GM18858 (cell line): ENCODE measurements at regions not wholly inside any gene's neighbourhood (a gene's known extent, or its start where the extent isn't known, plus 50 kb on each side); places are given as distances from the start of the nearest gene placed in this dataset.

Source experiments
- ATAC-seq: cut with Tn5 transposase; IDR thresholded peaks from one replicate; pipeline ENCODE4 v1.9.1; 2021; ENCODE audit not compliant: unreplicated experiment

DNA sequence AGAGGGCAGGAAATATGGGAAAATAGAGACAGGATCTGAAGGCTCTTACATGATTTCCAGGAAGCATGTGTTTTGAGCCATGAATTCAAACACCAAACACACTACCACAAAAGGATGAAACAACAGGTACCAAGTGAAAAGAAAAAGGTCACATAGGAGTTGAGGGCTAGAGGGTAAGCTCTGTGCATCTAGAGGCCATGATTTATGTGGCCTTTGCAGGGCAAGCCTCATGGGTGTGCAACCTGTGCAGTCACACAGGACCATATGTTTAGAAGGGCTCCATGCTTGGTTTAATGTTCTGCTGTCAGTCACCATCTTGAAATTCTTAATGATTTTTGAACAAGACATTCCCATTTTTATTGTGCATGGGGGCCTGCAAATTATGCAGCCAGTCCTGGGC, 134.5 kb upstream of the CCDC68 start:
- no peak for ATAC-seq

- no peak for ATAC-seq
Observed at GRCh38 chr18:55093295-55093694, 134.0 kb upstream of the CCDC68 start.

- no peak for ATAC-seq
Observed at GRCh38 chr18:55092166-55092565, 132.9 kb upstream of the CCDC68 start.

DNA sequence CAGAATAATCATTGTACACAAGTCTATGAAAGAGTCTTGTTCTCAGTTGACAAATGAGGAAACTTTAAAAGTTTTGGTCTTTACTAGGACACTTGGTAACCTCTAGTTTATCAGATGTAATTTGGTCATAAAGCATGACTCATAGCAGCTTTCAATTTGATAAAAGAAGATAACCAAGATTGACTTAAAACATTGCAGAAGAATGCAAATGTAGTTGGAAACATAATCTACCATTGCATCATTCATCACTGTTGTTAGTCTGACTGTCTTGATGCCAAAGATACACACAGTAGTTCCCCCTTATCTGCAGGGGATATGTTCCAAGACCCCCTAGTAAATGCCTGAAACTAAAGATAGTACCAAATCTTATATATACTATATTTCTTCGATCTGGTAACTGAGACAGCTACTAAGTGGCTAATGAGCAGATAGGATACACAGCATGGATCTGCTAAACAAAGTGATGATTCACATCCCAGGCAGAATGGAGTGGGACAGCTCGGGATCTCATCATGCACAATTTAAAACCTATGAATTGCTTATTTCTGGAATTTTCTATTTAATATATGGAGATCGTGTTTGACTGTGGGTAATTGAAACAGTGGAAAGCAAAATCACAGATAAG, 131.4 kb upstream of the CCDC68 start:
- ATAC-seq: no peak

DNA sequence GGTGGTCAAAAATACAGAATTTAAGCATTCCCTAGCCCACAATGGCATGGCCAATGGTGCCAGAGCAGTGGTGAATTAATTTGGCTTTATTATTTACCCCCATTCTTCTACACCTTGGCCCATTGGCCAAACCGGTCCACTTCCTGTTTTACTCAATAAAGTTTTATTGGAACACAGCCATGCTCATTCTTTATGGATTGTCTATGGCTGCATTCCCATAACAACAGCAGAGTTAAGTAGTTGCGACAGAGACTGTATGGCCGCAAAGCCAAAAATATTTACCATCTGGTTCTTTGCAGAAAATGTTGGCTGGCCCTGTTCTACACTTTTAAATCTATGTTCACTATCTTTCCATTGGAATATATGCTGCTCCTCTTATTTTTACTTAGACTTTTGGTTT, 130.3 kb upstream of the CCDC68 start:
- no peak for ATAC-seq

- no peak for ATAC-seq
Observed at GRCh38 chr18:55088561-55088960, 129.3 kb upstream of the CCDC68 start.

DNA sequence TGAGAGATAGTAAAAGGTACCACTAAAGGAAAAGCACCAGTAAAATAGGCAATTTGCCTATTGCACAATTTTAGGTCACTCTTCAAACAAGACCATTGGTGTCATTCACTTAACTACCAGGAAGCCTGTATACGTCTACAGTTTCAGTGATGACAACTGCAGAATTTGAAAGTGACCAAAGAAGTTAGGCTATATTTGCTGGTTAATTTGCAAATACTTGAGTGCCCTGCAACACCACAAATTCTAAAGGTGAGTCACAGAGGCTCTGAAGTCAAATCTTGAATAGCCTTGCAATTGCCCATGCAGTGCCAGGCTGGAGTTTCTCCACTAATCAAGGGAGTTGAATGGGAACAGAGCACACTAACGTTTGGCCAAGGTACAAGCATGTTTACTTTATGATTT, 128.7 kb upstream of the CCDC68 start:
- ATAC-seq: peak; percentile 36

DNA sequence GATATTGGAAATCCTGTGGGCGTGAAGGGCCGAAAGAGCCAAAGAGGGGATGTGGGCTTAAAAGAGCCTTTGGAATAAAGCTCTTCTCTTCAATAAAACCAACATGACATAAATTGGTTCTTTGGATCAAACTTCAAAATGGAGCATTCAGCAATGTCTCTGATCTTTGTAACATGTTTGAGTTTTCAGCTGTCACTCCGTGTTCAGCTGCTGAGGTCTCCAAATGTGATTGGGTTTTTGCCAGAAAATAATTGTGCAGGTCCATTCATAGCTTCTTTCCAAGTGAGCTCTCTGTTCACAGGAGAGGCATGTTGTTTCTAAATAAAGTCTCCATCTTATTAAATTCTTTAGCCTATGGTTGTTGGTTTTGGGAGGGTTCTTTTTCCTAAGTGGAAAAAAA, 127.6 kb upstream of the CCDC68 start:
- ATAC-seq: no peak

DNA sequence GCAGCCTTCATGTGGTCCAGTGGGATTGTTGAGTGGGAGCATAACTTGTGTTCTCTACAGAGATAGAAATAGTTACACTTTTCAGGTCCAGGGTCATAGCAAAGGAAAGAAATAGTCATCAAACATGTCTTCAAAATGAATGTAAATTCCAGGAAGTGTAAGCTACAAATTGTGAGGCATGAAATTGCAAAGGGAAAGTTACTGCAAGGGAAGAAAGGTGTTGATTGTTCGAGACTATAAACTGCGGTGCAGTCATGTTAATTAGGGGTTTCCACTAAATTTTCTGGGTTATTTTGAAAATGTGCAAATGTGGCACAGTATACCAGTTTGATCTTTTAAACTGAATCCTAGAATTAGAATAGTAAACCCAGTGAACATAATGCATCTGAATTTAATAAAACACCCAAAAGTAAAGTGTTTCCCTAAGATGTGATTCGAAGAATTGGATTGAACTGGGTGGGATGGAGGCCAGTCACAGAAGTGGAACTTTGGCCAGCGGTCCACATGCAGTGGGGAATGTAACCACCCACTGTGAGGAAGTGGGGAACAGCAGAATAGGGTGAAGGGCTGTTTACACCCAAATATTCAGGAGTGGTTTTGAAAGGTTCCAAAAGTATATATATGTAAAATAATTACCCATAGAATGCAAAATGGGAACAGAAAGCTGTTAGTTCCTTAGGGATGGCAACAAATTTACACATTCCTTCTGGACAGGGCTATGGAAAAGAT, 126.5 kb upstream of the CCDC68 start:
- no peak for ATAC-seq

DNA sequence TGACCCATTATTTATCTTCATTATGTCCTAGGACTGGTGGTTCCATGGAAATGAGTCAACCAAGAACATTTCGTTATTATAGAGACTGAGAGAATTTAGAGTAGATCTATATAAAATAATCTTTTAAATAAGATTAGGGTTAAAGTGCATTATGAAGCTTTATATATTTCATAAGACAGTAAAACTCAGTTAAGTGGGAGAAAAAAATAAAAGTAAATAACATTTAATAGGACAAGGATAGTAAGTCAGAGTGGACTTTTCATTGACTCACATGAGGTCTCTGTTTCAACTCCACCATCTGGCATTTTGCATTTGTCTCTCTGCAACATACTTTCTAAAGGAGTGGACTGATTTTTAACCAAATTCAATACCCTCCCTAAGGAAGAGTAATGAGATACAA, 125.3 kb upstream of the CCDC68 start:
- ATAC-seq: no peak

GRCh38 chr18:55083461-55083860, 124.2 kb upstream of the CCDC68 start:
- no peak for ATAC-seq

- no peak for ATAC-seq
Observed at GRCh38 chr18:55079481-55080355, 120.5 kb upstream of the CCDC68 start.

DNA sequence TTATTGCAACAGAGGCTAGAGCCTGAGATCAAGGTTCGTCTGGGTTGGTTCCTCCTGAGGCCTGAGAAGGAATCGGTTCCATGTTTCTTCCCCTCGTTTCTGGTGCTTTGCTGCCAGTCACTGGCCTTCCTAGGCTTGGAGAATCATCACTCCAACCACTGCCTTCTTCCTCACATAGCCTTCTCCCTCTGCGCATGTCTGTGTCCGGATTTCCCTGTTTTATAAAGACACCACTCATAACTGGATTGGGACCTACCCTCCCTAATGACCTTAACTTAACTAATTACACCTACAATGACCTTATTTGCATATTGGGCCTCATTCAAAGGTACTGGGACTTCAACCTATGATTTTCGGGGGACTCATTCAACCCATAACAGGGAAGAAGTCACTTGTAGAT, 119.8 kb upstream of the CCDC68 start:
- ATAC-seq: no peak

DNA sequence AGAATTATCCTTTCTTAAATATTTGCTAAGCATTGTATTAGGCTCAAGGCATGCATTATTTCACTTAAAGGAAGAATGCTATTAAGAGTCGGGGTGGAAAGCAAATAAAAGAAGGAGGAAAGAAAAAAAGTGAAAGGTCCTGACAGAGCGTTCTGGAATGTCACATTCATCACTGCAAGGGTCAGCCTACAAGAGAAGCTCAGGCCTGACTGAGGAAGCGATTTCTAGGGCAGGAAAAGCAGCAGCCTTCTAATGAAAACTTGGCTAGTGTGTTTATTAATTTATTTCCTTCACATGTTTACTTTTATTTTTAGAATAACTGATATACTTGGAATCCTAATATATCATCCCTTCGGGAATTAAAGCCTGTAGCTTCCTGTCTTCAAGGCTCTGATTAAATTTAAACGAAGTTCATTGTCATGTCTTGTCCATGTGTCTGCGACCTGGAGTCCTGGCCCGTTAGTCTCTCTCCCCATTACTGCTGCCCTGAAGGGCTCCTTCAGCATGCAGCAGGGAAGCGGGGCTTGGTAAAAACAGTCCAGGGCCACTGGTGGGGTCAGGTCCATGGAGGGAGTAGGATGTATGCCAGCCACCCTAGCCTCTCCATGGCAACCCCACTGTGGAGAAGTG, 119.2 kb upstream of the CCDC68 start:
- ATAC-seq: no peak

- no peak for ATAC-seq
Observed at GRCh38 chr18:55076643-55077218, 117.5 kb upstream of the CCDC68 start.

DNA sequence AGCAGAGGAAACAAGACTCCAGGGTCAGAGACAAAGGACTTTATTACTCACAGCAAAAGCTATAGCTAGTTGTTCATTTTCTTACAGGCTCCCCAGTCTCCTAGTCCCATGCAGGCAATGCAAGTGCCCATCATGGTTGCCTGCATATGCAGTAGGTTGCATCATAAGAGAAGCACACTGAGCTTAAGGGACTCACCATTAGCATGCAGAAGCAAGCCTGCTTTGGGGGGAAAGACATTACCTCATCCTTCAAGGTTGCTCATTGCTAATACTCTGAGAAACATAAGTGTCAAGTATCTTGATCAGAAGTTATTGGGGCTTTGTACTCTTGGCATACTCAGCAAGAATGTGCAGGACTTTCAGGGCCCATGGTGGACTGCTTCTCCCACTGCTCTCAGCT, 114.6 kb upstream of the CCDC68 start:
- ATAC-seq: no peak

DNA sequence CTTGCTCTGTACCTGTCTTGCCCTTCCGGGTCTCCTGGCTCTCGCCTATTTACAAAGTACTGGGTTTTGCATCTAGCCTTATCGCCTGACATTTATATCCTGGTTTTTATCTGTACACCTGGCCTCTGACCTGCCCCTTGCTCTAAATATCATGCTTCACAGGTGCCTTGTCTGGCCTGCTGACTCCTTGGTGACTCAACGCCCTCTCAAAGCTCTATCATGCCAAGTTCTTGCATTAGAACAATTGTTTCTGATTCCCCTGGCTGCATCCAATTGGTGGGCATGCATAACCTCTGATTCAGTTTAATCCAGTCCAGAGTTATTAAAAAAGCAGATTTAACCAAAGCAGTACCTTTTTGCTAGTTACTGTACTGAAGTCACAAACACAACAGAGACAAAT, 113.9 kb upstream of the CCDC68 start:
- ATAC-seq: no peak

DNA sequence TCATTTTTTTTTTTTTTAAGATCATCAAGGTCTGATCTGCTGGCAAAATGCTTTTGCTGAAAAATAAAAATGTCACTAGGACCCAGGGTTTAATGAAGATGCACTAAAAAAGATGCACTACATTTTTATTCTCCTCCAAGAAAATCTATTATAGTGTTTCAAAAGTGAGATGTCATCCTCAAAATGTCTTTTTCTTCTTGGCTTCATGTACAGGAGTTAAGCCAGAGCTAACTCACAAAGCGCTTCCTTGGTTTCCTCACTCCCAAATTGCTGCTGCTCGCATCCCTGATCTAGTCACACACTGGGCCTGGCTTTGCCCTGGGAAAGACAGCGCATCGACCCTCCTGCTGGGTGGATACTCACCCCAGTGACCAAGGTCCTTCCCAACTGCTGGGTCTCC, 113.4 kb upstream of the CCDC68 start:
- no peak for ATAC-seq

DNA sequence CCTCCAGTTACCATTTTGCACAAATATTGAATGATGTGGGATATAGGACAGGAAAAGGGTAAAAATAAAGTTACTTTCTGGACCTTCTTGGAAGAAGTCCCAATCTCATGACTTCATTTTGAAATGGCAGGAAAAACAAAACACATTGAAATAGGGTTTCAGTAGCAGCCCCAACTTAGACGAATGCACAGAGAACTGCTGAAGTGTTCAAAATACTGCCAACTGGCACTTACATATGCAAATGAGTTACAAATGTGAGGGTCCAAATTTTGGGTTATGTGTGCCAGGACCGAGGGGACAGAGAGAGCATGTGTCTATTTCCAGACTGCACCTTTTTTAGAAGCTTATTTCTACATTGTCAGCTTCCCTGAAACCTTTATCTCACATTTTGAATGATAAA, 112.9 kb upstream of the CCDC68 start:
- no peak for ATAC-seq

- peak; percentile 86 for ATAC-seq
Observed at GRCh38 chr18:55069497-55069896, 110.2 kb upstream of the CCDC68 start.

DNA sequence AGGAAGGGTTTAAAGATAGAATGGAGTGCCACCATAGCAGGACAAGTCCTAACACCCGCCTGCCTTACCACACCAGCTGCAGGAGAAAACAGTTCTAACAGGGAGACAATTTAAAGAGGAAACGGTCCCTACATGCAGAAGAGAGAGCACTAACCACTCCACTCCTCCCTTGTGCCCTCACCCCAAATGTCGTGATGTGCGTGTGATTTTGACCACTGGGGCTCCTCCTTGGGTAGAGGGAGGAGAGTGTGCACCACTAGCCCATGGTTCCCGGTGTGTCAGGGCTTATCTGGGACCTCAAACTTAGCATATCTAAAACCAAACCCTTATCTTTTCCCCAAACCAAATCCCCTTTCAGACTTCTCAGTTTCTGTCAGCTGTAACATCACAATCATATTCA, 105.5 kb upstream of the CCDC68 start:
- peak; percentile 60 for ATAC-seq
